Neural crest cell (in vitro differentiated cells): ENCODE measurements at regions not wholly inside any gene's neighbourhood (a gene's known extent, or its start where the extent isn't known, plus 50 kb on each side); places are given as distances from the start of the nearest gene placed in this dataset.

Experiments used
- DNase-seq: peaks from one replicate; pipeline ENCODE4 v3.0.0; 2021; ENCODE audit warnings: low read depth, mixed read lengths, low spot score
- H3K27ac Mint-ChIP-seq: one replicate; pipeline ENCODE4 v1.8.0; 2021; ENCODE audit warnings: mild to moderate bottlenecking, mixed read lengths; ENCODE audit not compliant: unreplicated experiment
- H3K27me3 Mint-ChIP-seq: 2 replicates; pipeline ENCODE4 v1.8.0; 2021; ENCODE audit warnings: low read depth, mild to moderate bottlenecking, mixed read lengths
- H3K36me3 Mint-ChIP-seq: 2 replicates; pipeline ENCODE4 v1.8.0; 2021; ENCODE audit warnings: low read depth, mild to moderate bottlenecking, mixed read lengths
- H3K4me1 Mint-ChIP-seq: 2 replicates; pipeline ENCODE4 v1.8.0; 2021; ENCODE audit warnings: mixed read lengths
- H3K4me3 Mint-ChIP-seq: one replicate; pipeline ENCODE4 v1.8.0; 2021; ENCODE audit warnings: mild to moderate bottlenecking, mixed read lengths
- H3K9me3 Mint-ChIP-seq: 2 replicates; pipeline ENCODE4 v1.8.0; 2021; ENCODE audit warnings: mixed read lengths
- TF ChIP-seq, protein P1 (sequence below): fragments of 200-600 bp; sonication (generic); conservative IDR thresholded peaks from 2 replicates; pipeline ENCODE4 v1.5.0; 2021; ENCODE audit warnings: antibody characterized with exemption, mild to moderate bottlenecking

DNA sequence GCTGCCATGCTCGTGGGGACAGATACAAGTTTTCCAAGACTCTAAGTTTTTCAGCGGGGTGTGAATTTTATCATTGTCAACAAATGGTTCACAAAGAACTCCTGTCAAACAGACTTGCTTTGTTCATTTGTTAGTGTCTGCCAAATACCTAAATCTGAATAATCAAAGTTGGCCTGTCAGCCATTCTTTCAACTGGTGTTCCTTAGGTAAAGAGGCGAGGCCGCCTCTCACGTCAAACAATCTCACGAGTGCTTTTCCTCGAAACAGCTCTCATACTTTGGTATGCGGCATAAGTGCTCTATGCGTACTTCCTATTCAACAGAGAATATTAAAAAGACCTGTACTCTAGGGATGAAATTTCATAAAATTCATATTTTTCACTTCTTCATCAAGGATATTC, 51.4 kb upstream of the KANK4 start:
- no peak for DNase-seq
- Mint-ChIP-seq H3K9me3 (peaks cover 12% of the 10 kb centered on the region), H3K36me3 (no peaks in the 10 kb centered on the region), H3K27me3 (no peaks in the 10 kb centered on the region), H3K27ac (no peak overlapping the region), H3K4me1 (peaks cover 14% of the 10 kb centered on the region), H3K4me3 (no peak overlapping the region)
- TF ChIP-seq, protein P1, sequence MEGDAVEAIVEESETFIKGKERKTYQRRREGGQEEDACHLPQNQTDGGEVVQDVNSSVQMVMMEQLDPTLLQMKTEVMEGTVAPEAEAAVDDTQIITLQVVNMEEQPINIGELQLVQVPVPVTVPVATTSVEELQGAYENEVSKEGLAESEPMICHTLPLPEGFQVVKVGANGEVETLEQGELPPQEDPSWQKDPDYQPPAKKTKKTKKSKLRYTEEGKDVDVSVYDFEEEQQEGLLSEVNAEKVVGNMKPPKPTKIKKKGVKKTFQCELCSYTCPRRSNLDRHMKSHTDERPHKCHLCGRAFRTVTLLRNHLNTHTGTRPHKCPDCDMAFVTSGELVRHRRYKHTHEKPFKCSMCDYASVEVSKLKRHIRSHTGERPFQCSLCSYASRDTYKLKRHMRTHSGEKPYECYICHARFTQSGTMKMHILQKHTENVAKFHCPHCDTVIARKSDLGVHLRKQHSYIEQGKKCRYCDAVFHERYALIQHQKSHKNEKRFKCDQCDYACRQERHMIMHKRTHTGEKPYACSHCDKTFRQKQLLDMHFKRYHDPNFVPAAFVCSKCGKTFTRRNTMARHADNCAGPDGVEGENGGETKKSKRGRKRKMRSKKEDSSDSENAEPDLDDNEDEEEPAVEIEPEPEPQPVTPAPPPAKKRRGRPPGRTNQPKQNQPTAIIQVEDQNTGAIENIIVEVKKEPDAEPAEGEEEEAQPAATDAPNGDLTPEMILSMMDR: peak; percentile 20

DNA sequence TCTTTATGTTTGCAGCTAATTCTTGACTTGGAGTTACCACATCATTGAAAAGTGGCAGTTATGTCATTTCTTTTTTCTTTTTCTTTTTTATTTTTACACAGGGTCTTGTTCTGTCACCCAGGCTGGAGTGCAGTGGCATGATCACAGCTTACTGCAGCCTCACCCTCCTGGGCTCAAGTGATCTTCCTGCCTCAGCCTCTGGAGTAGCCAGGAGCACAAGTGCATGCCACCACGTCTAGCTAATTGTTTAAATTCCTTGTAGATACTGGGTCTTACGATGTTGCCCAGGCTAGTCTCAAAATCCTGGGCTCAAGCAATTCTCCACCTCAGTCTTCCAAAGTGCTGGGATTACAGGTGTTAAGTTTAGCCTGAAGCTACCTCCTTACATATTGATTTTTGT, 52.1 kb upstream of the KANK4 start:
- Mint-ChIP-seq H3K9me3 (peaks cover 12% of the 10 kb centered on the region), H3K4me3 (no peak overlapping the region), H3K36me3 (no peaks in the 10 kb centered on the region), H3K27me3 (no peaks in the 10 kb centered on the region), H3K4me1 (peaks cover 16% of the 10 kb centered on the region), H3K27ac (no peak overlapping the region)
- no peak for DNase-seq
- TF ChIP-seq, protein P1: no peak

GRCh38 chr1:62373221-62373620, 54.0 kb upstream of the KANK4 start:
- Mint-ChIP-seq H3K27ac (no peak overlapping the region), H3K27me3 (no peaks in the 10 kb centered on the region), H3K36me3 (peaks cover 4% of the 10 kb centered on the region), H3K9me3 (peaks cover 14% of the 10 kb centered on the region), H3K4me1 (peaks cover 19% of the 10 kb centered on the region), H3K4me3 (no peak overlapping the region)
- TF ChIP-seq, protein P1: no peak
- no peak for DNase-seq

DNA sequence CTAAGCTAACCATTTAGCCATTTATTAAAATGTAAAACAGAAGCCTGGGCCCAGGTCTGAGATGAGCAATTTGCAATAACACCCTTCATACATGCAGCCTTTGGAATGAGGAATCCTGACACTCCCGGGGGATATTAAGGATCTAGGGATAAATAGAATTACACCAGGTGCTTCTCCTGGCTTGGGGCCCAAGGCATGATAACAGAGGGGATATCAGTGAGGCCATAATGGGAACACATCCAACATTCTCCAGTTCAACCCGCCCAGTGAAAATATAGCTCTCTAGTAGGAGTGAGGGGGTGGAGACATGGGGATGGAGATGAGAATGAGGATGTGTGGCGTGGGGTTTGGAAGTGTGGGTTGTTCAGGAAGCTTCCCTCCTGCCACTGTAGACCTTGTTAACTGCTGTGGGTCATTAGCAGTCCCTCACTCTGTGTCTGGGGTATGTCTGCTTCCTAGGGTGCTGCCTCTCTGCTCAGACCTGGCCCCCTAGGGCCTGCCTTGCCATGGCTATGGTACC, 57.9 kb upstream of the KANK4 start:
- Mint-ChIP-seq H3K27me3 (no peaks in the 10 kb centered on the region), H3K36me3 (peaks cover 4% of the 10 kb centered on the region), H3K4me1 (peaks cover 8% of the 10 kb centered on the region), H3K4me3 (no peak overlapping the region), H3K9me3 (peaks cover 9% of the 10 kb centered on the region), H3K27ac (no peak overlapping the region)
- no peak for DNase-seq
- TF ChIP-seq, protein P1: no peak

- H3K27me3 Mint-ChIP-seq: no peaks in the 10 kb centered on the region
- H3K4me3 Mint-ChIP-seq: no peak overlapping the region
- peaks cover 14% of the 10 kb centered on the region for H3K4me1 Mint-ChIP-seq
- TF ChIP-seq, protein P1: no peak
- H3K9me3 Mint-ChIP-seq: peaks cover 9% of the 10 kb centered on the region
- H3K27ac Mint-ChIP-seq: no peak overlapping the region
- peaks cover 4% of the 10 kb centered on the region for H3K36me3 Mint-ChIP-seq
- DNase-seq: no peak
These were observed 56.7 kb upstream of the USP1 start for GRCh38 chr1:62380181-62380580.
